Endothelial cell of umbilical vein (primary cell): ENCODE measurements at regions not wholly inside any gene's neighbourhood (a gene's known extent, or its start where the extent isn't known, plus 50 kb on each side); places are given as distances from the start of the nearest gene placed in this dataset.

Source experiments
- BruUV-seq: library from RNA; stranded (reverse); fragments of 400-500 nt; replicated peaks from 2 replicates; lab custom pipeline; 2021; lab: Mats Ljungman, UMichigan
- CTCF ChIA-PET: fragments of 300-600, 350-600 bp; sonication (Branson Sonifier 250); formaldehyde crosslinking; loops from one replicate; lab custom pipeline; 2021; ENCODE audit warnings: antibody characterized with exemption, inconsistent platforms; lab: Charles Lee
- POLR2A ChIA-PET: fragments of 300-600, 350-600 bp; sonication (Branson Sonifier 250); formaldehyde crosslinking; loops from one replicate; lab custom pipeline; 2021; ENCODE audit warnings: antibody characterized with exemption, inconsistent platforms; lab: Charles Lee
- DNase-seq: peaks from one replicate; pipeline ENCODE4 v3.0.0-alpha.2; 2011; ENCODE audit warnings: low read depth, low spot score
- FAIRE-seq: peaks from 2 replicates; lab custom pipeline; 2011; peaks lifted over from hg19 to GRCh38; lab: Jason Lieb, UNC
- H2AFZ ChIP-seq: 2 replicates; pipeline ENCODE4 v1.6.0; 2012; ENCODE audit warnings: low read depth, low read length, control low read depth, inconsistent platforms
- H3K27ac ChIP-seq: 2 replicates; pipeline ENCODE4 v1.5.1; 2011; ENCODE audit warnings: low read depth, mild to moderate bottlenecking, control low read depth, low read length, moderate library complexity; ENCODE audit not compliant: insufficient read depth
- H3K27me3 ChIP-seq, 2 experiments: 2 replicates each; pipeline versions ENCODE4 v1.6.0 to v1.6.1; 2011; ENCODE audit warnings: low read length in 2 of 2, mixed read lengths in 1 of 2; ENCODE audit not compliant: control insufficient read depth in 2 of 2, insufficient read depth in 2 of 2
- H3K36me3 ChIP-seq, 2 experiments: 2 replicates in 1 of 2; 3 replicates in 1 of 2; pipeline ENCODE4 v1.5.1; 2011; ENCODE audit warnings: low read length in 2 of 2, mild to moderate bottlenecking in 1 of 2, moderate library complexity in 1 of 2; ENCODE audit not compliant: control insufficient read depth in 2 of 2, insufficient read depth in 2 of 2; ENCODE audit errors: extremely low read depth in 1 of 2
- H3K4me1 ChIP-seq: 3 replicates; pipeline ENCODE4 v1.5.1; 2011; ENCODE audit warnings: mild to moderate bottlenecking, low read length; ENCODE audit not compliant: control insufficient read depth, insufficient read depth; ENCODE audit errors: extremely low read depth
- H3K4me2 ChIP-seq: 2 replicates; pipeline ENCODE4 v1.6.1; 2011; ENCODE audit warnings: low read length, control low read depth, mixed read lengths; ENCODE audit not compliant: insufficient read depth
- H3K4me3 ChIP-seq, 3 experiments: fragments of 200-600 bp in 1 of 3; sonication (generic), shearing (Covaris generic) in 1 of 3; replicated peaks in 1 of 3; 2 replicates each; pipeline ENCODE4 v1.5.1; 2011 to 2016; ENCODE audit warnings: control low read depth in 3 of 3, low read length in 3 of 3, mild to moderate bottlenecking in 2 of 3, inconsistent platforms in 1 of 3, low read depth in 1 of 3, moderate library complexity in 1 of 3; ENCODE audit not compliant: insufficient read depth in 1 of 3
- H3K79me2 ChIP-seq: 2 replicates; pipeline ENCODE4 v1.6.0; 2012; ENCODE audit warnings: low read length, inconsistent platforms; ENCODE audit not compliant: control insufficient read depth, insufficient read depth
- H3K9ac ChIP-seq: replicated peaks from 2 replicates; pipeline ENCODE3; 2011; ENCODE audit warnings: low read length, control low read depth; ENCODE audit not compliant: insufficient read depth; ENCODE audit errors: extremely low read depth
- H3K9me1 ChIP-seq: replicated peaks from 3 replicates; pipeline ENCODE4 v1.6.0; 2011; ENCODE audit warnings: mild to moderate bottlenecking, low read length; ENCODE audit not compliant: control insufficient read depth, insufficient read depth; ENCODE audit errors: extremely low read depth
- H3K9me3 ChIP-seq: replicated peaks from 2 replicates; pipeline ENCODE4 v1.5.1; 2012; ENCODE audit warnings: low read length, inconsistent platforms; ENCODE audit not compliant: control insufficient read depth, insufficient read depth
- H4K20me1 ChIP-seq: replicated peaks from 2 replicates; pipeline ENCODE3; 2011; ENCODE audit warnings: mild to moderate bottlenecking, low read length; ENCODE audit not compliant: control insufficient read depth, insufficient read depth; ENCODE audit errors: extremely low read depth
- CTCF ChIP-seq, 2 donors: IDR thresholded peaks; 1 replicate in 1 of 2; 2 replicates in 1 of 2; pipeline ENCODE4 v1.5.1; 2011; ENCODE audit warnings: low read length in 2 of 2, mild to moderate bottlenecking in 2 of 2, moderate library complexity in 2 of 2, control low read depth in 1 of 2, inconsistent platforms in 1 of 2, low read depth in 1 of 2; ENCODE audit not compliant: insufficient read depth in 1 of 2; ENCODE audit errors: extremely low read depth in 1 of 2
- EZH2 ChIP-seq: IDR thresholded peaks from 2 replicates; pipeline ENCODE4 v1.6.1; 2012; ENCODE audit warnings: borderline replicate concordance, low read depth, mild to moderate bottlenecking, moderate library complexity, low read length, inconsistent platforms; ENCODE audit not compliant: severe bottlenecking
- FOS ChIP-seq: IDR thresholded peaks from 2 replicates; pipeline ENCODE4 v1.6.1; 2011; ENCODE audit warnings: mild to moderate bottlenecking, low read length, moderate library complexity, borderline replicate concordance; ENCODE audit not compliant: insufficient read depth
- GATA2 ChIP-seq: IDR thresholded peaks from 2 replicates; pipeline ENCODE4 v1.7.0; 2011; ENCODE audit warnings: low read depth, mild to moderate bottlenecking, moderate library complexity, mixed read lengths, low read length; ENCODE audit not compliant: insufficient read length, insufficient read depth
- JUN ChIP-seq: IDR thresholded peaks from 2 replicates; pipeline ENCODE4 v1.6.1; 2011; ENCODE audit warnings: borderline replicate concordance, low read depth; ENCODE audit not compliant: insufficient read length, insufficient read depth
- MAX ChIP-seq: IDR thresholded peaks from 2 replicates; pipeline ENCODE4 v1.6.1; 2011; ENCODE audit not compliant: insufficient read depth, insufficient read length
- MYC ChIP-seq: IDR thresholded peaks from one replicate; pipeline ENCODE4 v1.6.1; 2011; ENCODE audit warnings: mild to moderate bottlenecking, low read depth, low read length
- POLR2A ChIP-seq: IDR thresholded peaks from 2 replicates; pipeline ENCODE4 v1.6.1; 2012; ENCODE audit warnings: low read depth, mild to moderate bottlenecking, control low read depth, low read length
- POLR2AphosphoS5 ChIP-seq: IDR thresholded peaks from 2 replicates; pipeline ENCODE4 v1.6.1; 2012; ENCODE audit warnings: low read depth, mild to moderate bottlenecking, control low read depth, low read length, moderate library complexity; ENCODE audit not compliant: insufficient read depth
- dilution Hi-C: fragments of 300-500 bp; cut with MboI; formaldehyde crosslinking; loops from one replicate; pipeline ENCODE4 v1.15.0; 2019; ENCODE audit warnings: low sequenced_read_pairs; ENCODE audit not compliant: extremely low pct_ligation_motif_present
- intact Hi-C: fragments of 100-400 bp; cut with micrococcal nuclease; formaldehyde crosslinking; loops from one replicate; pipeline ENCODE4 v1.10.0; 2022

GRCh38 chr2:204331988-204332387 lies 213.3 kb upstream of the PARD3B start:
- no peak overlapping the region for H3K27ac ChIP-seq
- H3K4me3 ChIP-seq: no peak overlapping the region
- no peak for FAIRE-seq
- no TSS peak for BruUV-seq
- dilution Hi-C loops: no loop called here
- no peaks in the 10 kb centered on the region for H3K36me3 ChIP-seq
- no peak overlapping the region for H3K9ac ChIP-seq
- H4K20me1 ChIP-seq: no peaks in the 10 kb centered on the region
- intact Hi-C loops: no loop called here
- no peak overlapping the region for H2AFZ ChIP-seq
- no peak for TF ChIP-seq EZH2
- no peak for TF ChIP-seq FOS
- no peak for TF ChIP-seq GATA2
- no peak for TF ChIP-seq MAX
- TF ChIP-seq POLR2A: no peak
- no peak for TF ChIP-seq POLR2AphosphoS5
- TF ChIP-seq CTCF (IDR thresholded peaks at IDR 0.05; ENCODE audit: extremely low read depth in 1 of 2, insufficient read depth in 1 of 2, low read depth in 1 of 2, low read length in 2 of 2): no peak
- no peak for TF ChIP-seq MYC
- no peak for TF ChIP-seq JUN
- POLR2A ChIA-PET: no interaction called here
- no peak overlapping the region for H3K4me2 ChIP-seq
- CTCF ChIA-PET: no interaction called here
- no peaks in the 10 kb centered on the region for H3K9me3 ChIP-seq
- no peaks in the 10 kb centered on the region for H3K79me2 ChIP-seq
- H3K9me1 ChIP-seq: no peaks in the 10 kb centered on the region
- no peaks in the 10 kb centered on the region for H3K4me1 ChIP-seq
- DNase-seq: no peak
- no peaks in the 10 kb centered on the region for H3K27me3 ChIP-seq
